HG03354 (cell line): ENCODE measurements at regions not wholly inside any gene's neighbourhood (a gene's known extent, or its start where the extent isn't known, plus 50 kb on each side); places are given as distances from the start of the nearest gene placed in this dataset.

Experiments
- ATAC-seq: cut with Tn5 transposase; IDR thresholded peaks from one replicate; pipeline ENCODE4 v1.9.1; 2021; ENCODE audit warnings: mild to moderate bottlenecking; ENCODE audit not compliant: unreplicated experiment, poor library complexity, severe bottlenecking

DNA sequence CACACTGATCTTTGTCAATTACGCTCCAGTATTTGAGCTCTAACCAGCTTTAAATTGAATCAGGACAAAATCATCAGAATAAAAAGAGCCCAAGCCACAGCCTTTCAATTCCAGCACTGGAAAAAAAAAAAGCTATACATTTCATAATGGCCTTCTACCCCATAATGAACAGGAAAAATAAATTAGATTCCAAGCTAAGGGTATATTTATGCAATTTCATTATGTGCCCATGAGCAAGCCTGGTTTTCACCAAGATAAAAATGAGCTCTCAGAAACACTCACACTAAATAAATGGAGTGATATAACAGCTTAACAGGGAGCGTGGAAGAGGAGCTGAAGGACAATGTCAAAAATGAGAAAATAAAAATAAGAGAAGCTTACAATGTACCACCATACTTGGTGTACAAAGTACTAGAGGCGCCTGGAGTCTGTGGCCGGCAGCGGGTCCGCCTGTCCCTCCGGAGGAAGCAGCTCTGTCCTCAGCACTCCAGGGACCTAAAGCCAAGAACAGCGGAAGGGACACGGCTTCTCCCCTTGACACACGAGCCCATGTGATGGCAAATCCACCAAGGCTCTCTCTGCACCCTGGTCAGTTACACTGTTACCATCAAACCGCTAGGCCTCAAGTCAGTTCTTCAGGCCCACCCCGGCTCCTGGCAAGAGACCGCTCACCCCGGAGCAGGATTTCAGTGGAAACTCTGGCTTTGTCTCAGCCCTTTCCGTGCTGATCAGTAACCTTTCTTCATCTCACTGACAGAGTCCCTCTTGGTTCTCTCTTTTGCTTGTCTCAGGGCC lies 69.6 kb downstream of the RBFOX3 start:
- no peak for ATAC-seq

DNA sequence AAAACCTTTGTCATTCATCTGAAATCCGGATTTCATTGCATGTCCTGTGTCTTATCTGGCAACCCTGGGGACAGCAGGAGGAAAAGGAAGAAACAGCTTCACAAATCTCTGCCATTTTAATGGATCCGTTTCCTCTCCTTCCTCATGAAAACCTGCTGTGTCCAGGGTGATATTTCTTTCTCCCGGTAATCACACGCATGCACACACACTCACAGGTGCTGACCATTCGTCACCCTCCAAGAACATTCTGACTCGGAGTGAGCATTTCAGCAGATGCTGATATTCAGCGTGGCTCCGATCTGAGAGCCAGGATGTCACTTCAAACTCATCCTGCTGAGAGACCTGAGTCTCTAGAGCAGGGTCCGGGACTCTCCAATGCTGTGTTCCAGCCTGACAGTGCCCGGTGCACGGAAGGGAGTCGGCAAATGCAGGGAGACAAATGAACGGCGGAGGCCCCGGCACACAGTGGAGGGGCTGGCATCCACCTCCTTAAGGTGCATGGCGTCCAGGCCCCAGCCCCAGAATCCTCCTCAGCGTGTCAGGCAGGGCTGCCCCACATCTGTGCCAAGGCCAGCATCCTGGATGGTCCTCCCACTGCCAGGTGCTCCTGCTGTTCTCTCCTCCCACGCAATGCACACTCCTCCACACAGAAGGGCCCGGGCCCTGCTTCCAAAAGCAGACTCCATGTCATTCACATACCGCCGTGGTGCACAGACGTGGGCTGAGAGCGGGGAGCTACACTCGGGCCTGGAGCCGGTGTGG lies 70.7 kb downstream of the RBFOX3 start:
- no peak for ATAC-seq

DNA sequence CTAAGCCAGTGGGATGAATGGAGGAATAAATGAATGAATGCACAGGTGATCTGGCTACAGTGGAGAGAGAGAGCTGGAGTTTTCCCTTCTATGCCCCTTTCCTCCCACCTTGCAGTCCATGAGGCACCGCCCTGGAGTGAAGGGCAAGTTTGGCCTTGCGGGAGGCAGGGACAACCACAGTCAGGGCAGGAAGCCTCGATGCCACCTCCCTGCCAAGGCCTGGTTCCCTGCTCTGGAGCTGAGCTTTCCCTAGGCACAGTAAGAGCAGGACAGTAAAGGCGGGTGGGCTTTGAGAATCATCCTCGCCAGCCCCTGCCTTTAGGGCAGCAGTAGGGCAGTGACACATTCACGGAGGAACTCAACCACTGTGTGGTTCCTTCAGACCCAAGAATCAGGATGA lies 72.6 kb downstream of the RBFOX3 start:
- ATAC-seq: no peak

DNA sequence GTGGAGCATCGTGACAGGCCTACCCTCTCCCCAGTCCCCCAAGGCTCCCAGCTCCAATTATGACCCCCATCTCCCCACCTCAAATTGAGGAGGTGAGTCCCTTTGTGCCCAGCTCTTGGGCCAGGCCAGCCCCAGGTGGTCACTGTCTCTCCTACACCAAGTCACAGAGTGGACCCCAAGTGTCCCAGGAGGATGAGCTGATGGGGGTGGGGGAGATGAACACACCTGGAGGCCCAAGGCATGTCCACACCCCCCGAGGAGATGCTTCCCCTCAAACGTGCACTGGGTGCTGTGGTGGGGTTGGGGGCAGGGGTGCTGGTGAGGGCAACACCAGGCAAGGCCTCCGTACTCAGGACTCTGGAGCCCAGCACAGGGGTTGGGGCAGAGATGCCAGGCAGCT lies 73.2 kb downstream of the RBFOX3 start:
- no peak for ATAC-seq

DNA sequence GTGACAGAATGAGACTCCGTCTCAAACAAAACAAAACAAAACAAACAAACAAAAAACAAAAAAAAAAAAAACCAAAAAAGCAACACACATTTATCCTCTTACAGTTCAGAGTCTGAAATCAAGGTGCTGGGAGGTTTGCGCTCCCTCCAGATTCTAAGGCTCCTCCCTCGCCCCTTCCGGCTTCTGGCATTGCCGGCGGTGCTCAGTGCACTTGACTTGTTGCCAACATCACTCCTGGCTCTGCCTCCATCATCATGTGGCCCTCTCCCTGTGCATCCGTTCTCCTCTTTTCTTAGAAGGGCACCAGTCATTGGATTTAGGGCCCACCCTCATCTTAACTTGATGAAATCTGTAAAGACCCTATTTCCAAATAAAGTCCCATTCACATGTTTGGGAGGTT lies 73.8 kb downstream of the RBFOX3 start:
- no peak for ATAC-seq

DNA sequence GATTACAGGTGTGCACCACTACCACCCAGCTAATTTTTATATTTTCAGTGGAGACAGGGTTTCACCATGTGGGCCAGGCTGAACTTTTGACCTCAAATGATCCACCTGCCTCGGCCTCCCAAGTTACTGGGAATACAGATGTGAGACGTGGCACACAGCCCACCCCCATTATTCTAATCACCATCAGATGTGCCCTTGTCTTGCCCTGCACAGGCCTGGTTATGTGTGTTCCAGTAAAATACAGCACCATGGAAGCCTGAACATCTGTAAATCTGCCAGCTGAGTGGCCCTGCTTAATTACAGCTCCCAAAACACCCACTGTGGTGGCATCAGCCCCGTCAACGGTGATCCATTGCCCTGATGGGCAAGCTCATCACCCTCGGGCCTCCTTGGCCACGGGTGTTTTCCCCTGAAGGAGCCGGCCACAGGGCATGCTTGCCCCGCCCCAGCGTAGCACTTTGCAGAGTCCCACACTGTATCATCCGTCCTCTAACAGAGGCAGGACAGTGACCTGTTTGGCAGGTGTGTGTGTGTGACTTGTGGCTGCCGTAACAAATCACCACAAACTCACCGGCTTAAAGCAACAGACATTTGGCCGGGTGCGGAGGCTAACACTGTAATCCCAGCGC lies 74.5 kb downstream of the RBFOX3 start:
- no peak for ATAC-seq

DNA sequence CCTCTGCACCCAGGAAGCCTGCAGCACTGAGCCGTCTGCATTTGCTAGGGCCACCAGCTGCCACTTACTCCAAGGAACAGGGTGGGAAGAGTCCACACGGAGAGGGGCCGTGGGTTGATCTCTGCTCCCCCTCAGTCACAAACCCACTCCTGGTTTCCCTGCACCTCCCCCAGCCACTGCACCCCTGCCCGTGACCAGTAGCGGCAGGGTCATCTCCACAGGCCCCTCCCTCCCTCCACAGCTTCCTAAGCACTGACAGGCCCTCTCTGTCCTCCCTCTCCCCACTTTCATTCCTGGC lies 75.2 kb downstream of the RBFOX3 start:
- ATAC-seq: no peak

DNA sequence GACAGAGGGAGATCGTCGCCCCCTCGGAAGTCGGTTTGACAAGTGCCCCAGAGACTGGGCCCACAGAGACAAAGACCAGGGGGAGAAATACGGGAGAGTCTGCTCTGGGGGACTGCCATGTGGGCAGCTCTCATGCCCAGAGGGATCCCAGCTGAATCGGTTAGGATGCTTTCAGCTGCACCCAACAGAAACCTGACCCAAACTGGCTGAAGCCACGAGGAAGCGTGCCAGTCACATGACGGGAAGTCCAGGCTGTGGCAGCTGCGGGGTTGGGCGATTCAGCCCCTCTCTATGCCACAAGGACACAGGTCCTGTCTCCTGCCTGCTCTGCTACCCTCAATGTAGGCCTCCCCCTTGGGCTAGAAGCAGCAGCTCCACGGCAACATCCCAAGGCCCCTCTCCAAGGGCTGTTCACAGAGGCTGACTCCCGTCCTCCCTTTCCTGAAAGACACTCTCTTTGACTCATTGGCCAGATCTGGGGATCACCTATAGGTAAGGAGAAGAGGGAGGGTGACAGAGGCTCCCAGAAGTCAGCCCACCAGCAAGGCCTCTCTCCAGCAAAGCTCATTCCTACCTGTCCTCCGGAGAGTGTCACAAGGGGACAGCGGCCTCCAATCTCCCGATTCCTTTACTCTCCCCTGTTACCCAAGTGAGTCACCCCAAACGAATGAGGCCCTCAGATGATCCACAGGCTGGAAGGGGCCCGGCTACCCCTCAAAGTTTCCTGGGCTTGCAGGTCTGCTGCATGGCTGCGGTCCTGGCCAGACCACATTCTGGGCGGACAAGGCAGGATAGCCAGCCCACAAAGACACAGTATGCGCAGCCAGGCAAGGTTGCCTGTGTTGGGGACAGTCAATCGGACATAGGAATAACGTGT lies 75.8 kb downstream of the RBFOX3 start:
- ATAC-seq: no peak

DNA sequence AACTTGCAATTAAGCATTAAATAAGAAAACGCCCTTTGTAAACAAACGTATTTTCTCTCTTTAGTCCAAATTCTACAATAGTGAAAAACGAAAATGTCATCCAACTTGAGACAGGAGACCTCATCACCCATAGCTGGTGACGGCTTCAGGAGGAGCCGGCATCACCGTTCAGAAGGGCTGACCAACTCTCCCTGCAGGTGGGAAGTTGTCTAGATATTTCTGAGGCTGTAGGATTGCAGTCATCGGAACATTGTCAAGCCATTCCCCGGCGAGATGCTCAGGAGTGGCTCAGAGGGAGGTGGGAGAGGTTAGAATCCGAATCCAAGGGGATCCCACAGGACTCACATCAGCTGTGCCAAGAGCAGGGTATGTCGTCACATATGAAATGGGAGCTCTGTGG lies 76.7 kb downstream of the RBFOX3 start:
- ATAC-seq: no peak

DNA sequence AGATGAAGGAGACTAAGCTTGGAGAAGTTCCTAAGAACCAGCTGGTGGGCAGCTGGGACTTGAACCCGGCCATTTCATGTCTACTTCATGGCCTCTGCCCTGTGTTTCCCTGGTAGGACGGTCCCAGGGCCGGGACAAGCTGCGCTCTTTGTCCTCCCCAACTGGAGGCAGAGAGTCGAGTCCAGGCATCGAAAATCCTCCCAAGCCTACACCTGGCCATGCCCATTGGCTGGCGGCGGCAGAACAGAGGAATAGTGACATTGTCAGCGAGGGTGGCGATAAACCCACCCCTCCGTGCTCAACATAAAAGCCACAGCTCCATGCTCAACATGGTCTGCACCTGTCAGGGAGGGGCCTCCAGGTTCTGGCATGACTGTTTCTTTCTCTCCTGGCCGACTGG lies 77.7 kb downstream of the RBFOX3 start:
- no peak for ATAC-seq

DNA sequence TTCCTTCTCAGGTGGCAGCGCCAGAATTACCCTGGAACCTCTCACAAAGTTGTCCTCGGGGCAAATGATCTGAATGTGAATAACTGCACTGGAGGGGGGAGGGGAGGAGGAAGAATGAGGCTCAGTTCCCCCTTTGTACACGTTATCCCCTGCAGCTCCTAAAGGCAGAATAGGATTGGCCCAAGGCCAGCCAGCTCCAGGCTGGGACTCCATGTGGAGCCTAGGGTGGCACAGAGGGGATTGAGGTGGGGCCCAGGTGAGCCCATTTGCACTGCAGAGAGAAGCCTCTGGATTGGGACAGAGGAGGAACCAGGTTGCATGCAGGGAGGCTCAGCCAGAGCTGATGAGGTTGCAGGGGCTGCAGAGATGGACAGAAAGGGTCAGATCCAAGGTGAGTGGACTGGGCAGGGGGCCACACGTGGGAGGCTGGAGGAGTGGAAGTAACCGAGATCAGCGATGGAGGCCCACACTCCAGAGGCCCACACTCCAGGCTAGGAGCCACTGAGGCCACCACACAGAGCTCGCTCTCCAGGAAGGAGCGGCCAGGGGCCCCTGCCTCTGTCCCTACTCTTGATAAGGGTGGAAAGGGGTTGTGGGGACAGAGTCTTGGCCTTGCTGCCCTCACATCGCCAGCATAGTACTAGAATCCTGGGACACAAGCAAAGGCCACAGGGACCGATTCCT lies 78.6 kb downstream of the RBFOX3 start:
- ATAC-seq: no peak

DNA sequence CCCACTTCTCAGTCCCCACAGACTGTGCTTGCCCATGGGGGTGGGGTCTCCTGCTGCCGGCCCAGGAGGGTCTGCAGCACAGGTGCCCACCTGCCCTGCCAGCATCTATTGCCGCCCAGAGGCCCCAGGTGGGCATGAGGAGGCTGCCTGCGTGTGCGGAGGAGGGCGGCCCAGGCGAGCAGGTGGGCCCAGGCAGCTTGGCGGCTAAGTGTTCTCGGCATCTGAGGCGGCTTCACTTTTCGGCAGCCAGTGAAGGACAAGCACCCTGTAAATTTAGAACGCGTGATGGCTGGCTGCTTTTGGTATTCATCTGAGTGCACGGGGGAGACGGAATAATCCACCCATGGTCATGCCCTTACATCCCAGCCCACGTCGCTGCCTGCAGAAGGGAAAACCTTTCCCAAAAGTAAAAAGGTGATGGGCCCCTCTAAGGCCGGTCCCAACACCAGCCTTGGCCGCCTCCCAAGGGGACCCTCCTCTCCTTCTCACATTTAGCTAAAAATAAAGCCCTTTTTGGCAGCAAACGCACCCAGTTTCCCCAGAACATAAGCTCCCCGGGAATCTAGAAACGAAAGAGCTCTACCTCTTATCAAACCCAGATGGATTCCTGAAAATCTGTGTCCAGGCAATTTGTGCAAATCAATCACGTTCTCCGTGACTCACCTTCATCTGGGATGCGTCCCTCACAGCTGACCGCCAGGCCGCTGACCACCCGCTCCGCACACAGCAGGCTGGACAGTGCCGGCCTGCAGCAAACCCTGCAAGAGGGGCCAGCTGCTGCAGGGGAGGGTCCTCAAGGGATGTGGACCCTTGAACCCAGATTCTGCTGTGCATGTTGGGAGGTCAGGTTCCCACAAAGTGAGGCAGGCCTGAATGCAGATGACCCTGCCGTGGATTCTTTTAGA lies 79.4 kb downstream of the RBFOX3 start:
- no peak for ATAC-seq

DNA sequence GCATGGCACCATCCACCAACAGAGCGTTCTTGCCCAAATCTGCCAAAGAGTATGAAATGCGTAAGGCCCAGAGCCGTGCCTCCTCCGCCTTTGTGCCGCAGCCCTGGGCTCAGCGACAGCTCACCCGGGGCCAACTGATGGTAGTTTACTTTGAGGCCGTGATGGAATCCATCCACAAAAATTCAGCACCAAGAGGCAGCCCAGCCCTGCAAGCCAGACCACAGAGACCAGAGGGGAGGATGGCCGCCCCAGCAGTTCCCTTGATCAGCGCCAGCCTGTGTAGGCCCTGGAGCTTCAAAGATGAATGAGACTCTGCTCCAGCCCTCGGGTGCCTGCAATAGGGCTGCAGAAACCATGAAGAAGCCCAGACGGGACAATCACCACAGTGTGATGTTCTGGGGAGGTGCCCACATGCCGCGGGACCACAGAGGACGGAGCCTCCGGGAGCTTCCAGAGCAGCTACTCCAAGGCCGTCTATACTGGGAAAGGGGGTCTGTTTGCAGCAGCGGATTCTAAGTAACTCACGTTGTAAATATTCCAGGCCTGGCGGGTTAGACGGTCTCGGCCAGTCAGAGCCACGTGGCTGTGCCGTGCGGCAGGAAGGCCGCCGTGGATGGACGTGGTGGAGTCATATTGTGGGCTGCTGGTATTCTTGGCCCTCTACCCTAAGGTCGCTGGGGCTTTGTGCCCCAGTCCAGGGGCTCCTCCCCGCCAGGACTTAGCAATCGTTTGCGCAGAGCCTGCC lies 80.3 kb downstream of the RBFOX3 start:
- ATAC-seq: no peak

DNA sequence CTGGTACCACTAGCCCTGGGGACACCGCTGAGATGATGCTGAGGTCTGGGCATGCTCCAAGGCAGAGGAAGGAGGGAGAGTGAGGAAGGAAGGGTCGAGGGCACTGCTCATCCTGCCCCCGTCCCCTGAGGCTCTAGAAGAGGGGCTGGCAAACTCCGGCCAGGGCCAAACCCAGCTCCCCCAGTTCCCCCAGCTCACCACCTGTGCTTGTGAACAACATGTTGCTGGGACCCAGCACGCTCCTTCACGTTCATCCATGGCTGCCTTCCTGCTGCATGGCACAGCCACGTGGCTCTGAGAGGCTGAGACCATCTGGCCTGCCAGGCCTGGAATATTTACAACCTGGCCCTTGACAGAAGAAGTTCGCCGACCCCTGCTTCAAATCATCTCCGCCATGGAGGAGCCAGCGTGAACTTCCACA lies 81.2 kb downstream of the RBFOX3 start:
- no peak for ATAC-seq

DNA sequence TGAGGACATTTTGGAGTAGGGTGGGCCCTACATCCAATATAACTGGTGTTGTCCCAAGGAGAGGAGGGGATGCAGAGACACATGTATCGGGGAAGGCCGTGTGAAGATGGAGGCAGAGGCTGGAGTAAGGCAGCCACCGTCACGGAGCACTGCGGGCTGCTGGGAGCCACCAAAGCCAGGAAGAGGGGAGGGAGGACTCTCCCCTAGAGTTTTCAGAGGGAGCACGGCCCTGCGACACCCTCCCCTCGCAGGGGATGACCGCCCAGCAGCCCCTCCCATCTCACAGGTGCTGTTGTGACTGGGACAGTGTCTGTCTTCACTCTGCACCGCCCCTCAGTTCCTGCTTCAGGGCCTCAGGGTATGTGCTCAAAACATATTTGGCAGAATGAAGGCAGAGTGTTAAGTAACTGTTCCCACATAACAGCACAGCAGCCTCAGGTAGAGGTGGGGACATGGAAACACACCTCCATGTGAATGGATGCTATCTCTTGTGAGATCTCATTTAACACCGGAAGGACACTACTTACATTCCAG lies 82.2 kb downstream of the RBFOX3 start:
- ATAC-seq: no peak

DNA sequence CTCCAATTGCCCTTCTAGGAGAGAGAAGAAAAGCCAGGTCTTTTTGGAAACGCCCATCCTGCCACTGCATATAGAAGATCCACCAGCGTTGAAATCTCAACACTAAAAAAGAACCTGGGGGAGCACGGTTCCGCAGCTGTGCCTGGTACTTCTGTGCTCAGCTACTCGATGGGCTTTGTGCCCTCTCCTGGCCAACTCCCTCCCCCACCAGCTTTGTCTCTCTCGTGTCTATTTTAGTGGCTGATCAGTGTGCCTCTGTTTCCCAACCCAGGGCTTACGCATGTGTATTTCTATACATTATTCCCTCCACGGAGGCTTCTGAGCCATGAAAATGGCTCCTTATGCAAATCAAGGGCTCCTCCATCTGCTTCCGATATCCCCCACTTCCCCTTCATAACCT lies 83.5 kb downstream of the RBFOX3 start:
- ATAC-seq: no peak

DNA sequence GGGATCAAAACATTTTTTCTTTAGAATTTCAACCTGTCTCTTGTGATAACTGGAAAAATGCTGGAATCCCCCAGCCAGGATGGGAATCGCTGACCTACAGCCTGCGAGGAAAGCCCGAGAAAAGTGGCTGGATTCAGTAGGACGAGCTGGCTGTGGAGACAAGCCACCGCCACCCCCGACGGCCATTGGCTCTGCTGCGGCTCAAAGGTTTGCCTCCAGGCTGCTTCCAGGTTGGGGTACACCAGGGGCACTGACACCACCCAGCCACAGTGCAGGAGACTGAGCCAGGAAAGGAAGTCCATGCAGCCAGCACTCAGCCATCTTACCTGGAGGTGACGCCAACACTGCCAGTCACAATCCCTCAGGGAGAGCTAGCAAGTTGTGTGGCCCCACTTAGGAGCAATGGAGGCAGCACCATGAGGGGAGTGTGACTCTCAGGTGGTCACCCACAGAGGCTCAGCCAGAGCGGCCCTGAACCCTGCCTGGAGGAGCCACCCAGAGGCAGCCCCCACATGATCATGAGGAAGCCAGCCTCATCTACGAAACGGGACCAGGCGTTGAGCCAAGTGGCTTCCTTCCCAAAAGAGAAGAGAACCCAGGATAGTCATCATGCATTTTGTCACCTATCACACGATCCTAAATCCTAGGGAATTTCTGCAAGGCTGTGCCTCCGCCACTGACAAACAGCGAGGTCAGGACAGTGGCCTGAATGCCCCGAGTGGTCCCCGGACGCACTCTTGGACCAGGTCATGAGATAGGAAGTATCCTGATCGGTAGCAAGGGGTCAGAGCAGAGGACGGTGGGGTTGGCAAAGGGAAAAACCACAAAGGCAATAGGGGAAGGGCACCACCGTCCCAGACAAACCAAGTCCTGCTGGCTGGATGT lies 84.8 kb downstream of the RBFOX3 start:
- ATAC-seq: no peak
